ENCODE measurements at regions not wholly inside any gene's neighbourhood (a gene's known extent, or its start where the extent isn't known, plus 50 kb on each side); places are given as distances from the start of the nearest gene placed in this dataset.
"Not testable (repeated sequence)": the region's sequence is repeated elsewhere in the genome, so short reads cannot be mapped to it uniquely, and the experiment has no call there.

- DNase-seq = no peak
Observed at GRCh38 chr13:72657379-72657778, 70.0 kb downstream of the MZT1 start.

GRCh38 chr13:72656357-72656756 is 71.1 kb downstream of the MZT1 start:
- DNase-seq = no peak

GRCh38 chr13:72653506-72653905 is 73.9 kb downstream of the MZT1 start:
- DNase-seq = no peak

GRCh38 chr13:72652681-72653080 is 74.7 kb downstream of the MZT1 start:
- DNase-seq = no peak

- peak; percentile 12 for DNase-seq
Observed at GRCh38 chr13:72651144-72651543, 76.3 kb downstream of the MZT1 start.

GRCh38 chr13:72650051-72650700 is 77.3 kb downstream of the MZT1 start:
- DNase-seq = no peak

- DNase-seq = no peak
Observed at GRCh38 chr13:72648513-72649065, 78.8 kb downstream of the MZT1 start.

GRCh38 chr13:72647422-72647821 is 80.0 kb downstream of the MZT1 start:
- DNase-seq = no peak

- no peak for DNase-seq
Observed at GRCh38 chr13:72645521-72645920, 81.9 kb downstream of the MZT1 start.

GRCh38 chr13:72643311-72643989 is 84.0 kb downstream of the MZT1 start:
- peak; percentile 7 for DNase-seq

GRCh38 chr13:72639377-72639776 is 88.1 kb downstream of the MZT1 start:
- no peak for DNase-seq

- no peak for DNase-seq
Observed at GRCh38 chr13:72638059-72638815, 89.2 kb downstream of the MZT1 start.

GRCh38 chr13:72637561-72637960 is 89.9 kb downstream of the MZT1 start:
- no peak for DNase-seq

GRCh38 chr13:72634859-72635258 is 92.6 kb downstream of the MZT1 start:
- DNase-seq = no peak

GRCh38 chr13:72622546-72622945 is 104.9 kb downstream of the MZT1 start:
- DNase-seq = no peak

GRCh38 chr13:72620874-72621273 is 106.6 kb downstream of the MZT1 start:
- no peak for DNase-seq

GRCh38 chr13:72617951-72618350 is 109.5 kb downstream of the MZT1 start:
- no peak for DNase-seq

- DNase-seq = no peak
Observed at GRCh38 chr13:72617186-72617585, 110.2 kb downstream of the MZT1 start.

GRCh38 chr13:72610251-72610891 is 117.1 kb downstream of the MZT1 start:
- DNase-seq = not testable (repeated sequence)

- no peak for DNase-seq
Observed at GRCh38 chr13:72599178-72599743, 128.2 kb downstream of the MZT1 start.

- no peak for DNase-seq
Observed at GRCh38 chr13:72590091-72590740, 137.2 kb downstream of the MZT1 start.

- no peak for DNase-seq
Observed at GRCh38 chr13:72586518-72586917, 140.9 kb downstream of the MZT1 start.
